Ascending aorta (tissue), 2 donors: ENCODE measurements at regions not wholly inside any gene's neighbourhood (a gene's known extent, or its start where the extent isn't known, plus 50 kb on each side); places are given as distances from the start of the nearest gene placed in this dataset.

ENCODE experiments used
- DNase-seq, 2 donors: peaks; one replicate each; pipeline ENCODE4 v3.0.0-alpha.2; 2019; ENCODE audit warnings: low spot score in 2 of 2
- H3K27ac ChIP-seq, 2 donors: fragments of 200-600 bp; sonication (generic); one replicate each; pipeline ENCODE4 v1.5.1; 2016 to 2017; ENCODE audit warnings: mild to moderate bottlenecking in 1 of 2
- H3K27me3 ChIP-seq: fragments of 200-600 bp; sonication (generic); one replicate; pipeline ENCODE4 v1.5.1; 2017
- H3K36me3 ChIP-seq, 2 donors: fragments of 200-600 bp; sonication (generic); one replicate each; pipeline ENCODE4 v1.5.1; 2016
- H3K4me1 ChIP-seq, 2 donors: fragments of 200-600 bp; sonication (generic); one replicate each; pipeline ENCODE4 v1.5.1; 2016 to 2017; ENCODE audit warnings: mild to moderate bottlenecking in 1 of 2
- H3K4me3 ChIP-seq, 2 donors: fragments of 200-600 bp; sonication (generic); one replicate each; pipeline ENCODE4 v1.5.1; 2016 to 2017; ENCODE audit warnings: mild to moderate bottlenecking in 1 of 2
- H3K9me3 ChIP-seq, 2 donors: fragments of 200-600 bp; sonication (generic); one replicate each; pipeline ENCODE4 v1.5.1; 2016
- intact Hi-C: fragments of 100-400 bp; cut with DNase I; formaldehyde crosslinking; loops from one replicate; pipeline ENCODE4 v1.15.1; 2023
- TF ChIP-seq, protein P1 (sequence below), 3 experiments: fragments of 200-600 bp in 2 of 3; fragments of 450-650 bp in 1 of 3; sonication (generic) in 2 of 3; IDR thresholded peaks; one replicate each; pipeline ENCODE4 v1.5.1; 2016 to 2019; ENCODE audit warnings: antibody characterized with exemption in 3 of 3, mild to moderate bottlenecking in 1 of 3, moderate library complexity in 1 of 3

DNA sequence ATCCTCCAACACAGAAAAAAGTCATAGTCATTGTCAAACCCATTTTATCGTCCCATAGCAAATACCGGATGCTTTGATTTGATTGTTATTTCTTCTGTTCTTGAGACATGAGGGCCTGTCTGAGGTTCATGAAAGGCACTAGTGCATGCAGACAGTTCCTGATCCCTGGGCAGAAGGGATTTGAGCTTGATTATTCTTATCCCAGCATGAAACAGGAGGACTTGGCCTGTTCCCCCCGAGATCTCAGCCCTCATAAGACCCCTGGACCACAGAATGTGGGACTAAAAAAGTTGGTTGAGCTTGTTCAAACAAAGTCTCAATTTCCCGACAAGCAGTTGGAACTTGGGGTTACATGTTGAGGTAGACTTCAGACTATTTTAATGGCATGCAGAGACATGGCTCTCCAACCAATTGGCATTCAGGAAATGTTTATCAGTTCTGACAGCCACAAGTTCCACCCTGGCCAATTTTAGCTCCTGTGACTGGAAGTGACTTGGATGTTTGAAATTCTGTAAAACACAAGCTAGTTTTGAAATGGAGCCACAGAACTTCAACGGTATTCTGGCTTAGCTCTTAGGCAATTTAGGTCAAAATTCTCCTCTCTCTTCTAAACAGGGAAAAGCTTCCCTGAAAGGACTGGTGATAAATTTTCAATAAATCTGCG lies 366.9 kb upstream of the SLC14A2 start:
- intact Hi-C loops, result loop anchor here (5.0 to 10.0 kb wide), 8 partner anchors 74 to 664 kb away; partner anchors contain the start of gene SLC14A2

DNA sequence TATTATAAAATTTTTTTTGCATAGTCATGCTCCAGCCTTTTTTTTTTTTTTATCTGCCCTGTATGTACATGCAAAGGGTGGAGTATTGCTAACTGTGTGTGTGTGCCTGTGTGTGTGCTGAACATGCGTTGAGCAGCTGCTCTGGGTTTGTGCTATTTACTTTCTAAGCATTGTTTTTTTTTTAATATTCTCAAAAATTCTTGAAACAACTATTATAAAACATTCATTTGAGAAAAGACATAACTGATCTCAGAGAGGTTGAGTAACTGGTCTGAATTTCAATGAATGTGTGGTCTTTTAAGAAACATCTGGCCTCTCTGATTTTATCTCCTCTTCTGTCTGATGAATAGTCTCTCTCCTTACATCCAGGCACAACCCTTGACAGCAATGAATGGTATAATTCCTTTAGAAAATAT lies 366.0 kb upstream of the SLC14A2 start:
- Histone ChIP-seq H3K4me1 (peaks cover 9 to 35% of the 10 kb centered on the region in 2 donors), H3K4me3 (no peak overlapping the region), H3K9me3 (no peaks in the 10 kb centered on the region), H3K27me3 (no peaks in the 10 kb centered on the region), H3K36me3 (no peaks in the 10 kb centered on the region), H3K27ac (peak overlapping the region; percentile 89 to 92)
- TF ChIP-seq, protein P1, sequence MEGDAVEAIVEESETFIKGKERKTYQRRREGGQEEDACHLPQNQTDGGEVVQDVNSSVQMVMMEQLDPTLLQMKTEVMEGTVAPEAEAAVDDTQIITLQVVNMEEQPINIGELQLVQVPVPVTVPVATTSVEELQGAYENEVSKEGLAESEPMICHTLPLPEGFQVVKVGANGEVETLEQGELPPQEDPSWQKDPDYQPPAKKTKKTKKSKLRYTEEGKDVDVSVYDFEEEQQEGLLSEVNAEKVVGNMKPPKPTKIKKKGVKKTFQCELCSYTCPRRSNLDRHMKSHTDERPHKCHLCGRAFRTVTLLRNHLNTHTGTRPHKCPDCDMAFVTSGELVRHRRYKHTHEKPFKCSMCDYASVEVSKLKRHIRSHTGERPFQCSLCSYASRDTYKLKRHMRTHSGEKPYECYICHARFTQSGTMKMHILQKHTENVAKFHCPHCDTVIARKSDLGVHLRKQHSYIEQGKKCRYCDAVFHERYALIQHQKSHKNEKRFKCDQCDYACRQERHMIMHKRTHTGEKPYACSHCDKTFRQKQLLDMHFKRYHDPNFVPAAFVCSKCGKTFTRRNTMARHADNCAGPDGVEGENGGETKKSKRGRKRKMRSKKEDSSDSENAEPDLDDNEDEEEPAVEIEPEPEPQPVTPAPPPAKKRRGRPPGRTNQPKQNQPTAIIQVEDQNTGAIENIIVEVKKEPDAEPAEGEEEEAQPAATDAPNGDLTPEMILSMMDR (IDR thresholded peaks at IDR 0.05), result no peak
- no peak for DNase-seq
- intact Hi-C loops, result loop anchor here (5.0 to 10.0 kb wide), 8 partner anchors 73 to 664 kb away; partner anchors contain the start of gene SLC14A2

More for the DNA sequence above, 366.9 kb upstream of the SLC14A2 start:
- peak in 1 of 2 donors; percentile 88 for DNase-seq
- TF ChIP-seq, protein P1 (IDR thresholded peaks at IDR 0.05), result no peak
- H3K4me1 ChIP-seq, result peaks cover 9 to 31% of the 10 kb centered on the region in 2 donors
- no peaks in the 10 kb centered on the region for H3K27me3 ChIP-seq
- H3K27ac ChIP-seq, result peak overlapping the region; percentile 89 to 92
- no peaks in the 10 kb centered on the region for H3K9me3 ChIP-seq
- no peak overlapping the region for H3K4me3 ChIP-seq
- H3K36me3 ChIP-seq, result no peaks in the 10 kb centered on the region

DNA sequence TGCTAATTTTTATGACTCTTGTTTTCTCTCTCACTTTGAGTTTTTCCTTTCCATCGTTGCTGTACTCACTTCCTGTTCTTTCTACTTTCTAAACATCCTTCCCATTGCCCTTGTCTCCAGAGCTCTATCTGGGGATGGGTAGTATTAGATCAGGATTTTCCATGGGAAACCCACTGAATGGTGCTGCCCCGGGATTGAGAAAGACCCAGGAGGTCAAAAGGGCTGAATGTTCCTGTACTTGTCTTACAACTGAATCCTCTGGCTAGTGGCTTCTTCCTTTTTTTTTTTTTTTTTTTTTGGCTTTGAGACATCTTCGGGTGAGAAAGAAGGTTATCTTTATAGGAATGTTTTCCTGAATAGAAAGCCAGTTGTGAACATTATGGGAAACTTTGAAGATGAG lies 364.8 kb upstream of the SLC14A2 start:
- Histone ChIP-seq H3K4me1 (peaks cover 16 to 47% of the 10 kb centered on the region in 2 donors), H3K36me3 (no peaks in the 10 kb centered on the region), H3K27me3 (no peaks in the 10 kb centered on the region), H3K9me3 (no peaks in the 10 kb centered on the region), H3K4me3 (no peak overlapping the region), H3K27ac (peak overlapping the region; percentile 89 to 92)
- TF ChIP-seq, protein P1 (IDR thresholded peaks at IDR 0.05), result no peak
- no peak for DNase-seq
- intact Hi-C loops, result loop anchor here (5.0 kb wide), 1 partner anchor 568 kb away; the partner anchor contains the start of gene SETBP1

DNA sequence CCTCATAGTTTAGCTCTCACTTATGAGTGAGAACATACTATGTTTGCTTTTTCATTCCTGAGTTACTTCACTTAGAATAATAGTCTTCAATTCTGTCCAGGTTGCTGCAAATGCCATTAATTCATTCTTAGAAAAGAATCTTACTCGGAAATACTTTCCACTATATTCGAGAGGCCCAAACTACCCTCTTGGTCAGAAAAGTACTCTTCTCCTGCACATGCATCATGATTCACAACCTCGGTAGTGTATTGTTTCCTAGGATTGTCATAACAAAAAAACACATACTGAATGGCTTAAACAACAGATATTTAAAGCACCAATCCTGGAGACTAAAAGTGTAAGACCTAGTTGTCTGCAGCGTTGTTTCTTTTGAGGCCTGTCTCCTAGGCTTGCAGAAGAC lies 364.0 kb upstream of the SLC14A2 start:
- intact Hi-C loops, result loop anchor here (5.0 kb wide), 1 partner anchor 569 kb away; the partner anchor contains the start of gene SETBP1
- TF ChIP-seq, protein P1 (IDR thresholded peaks at IDR 0.05), result no peak
- H3K27ac ChIP-seq, result peak overlapping the region; percentile 89 to 92
- no peaks in the 10 kb centered on the region for H3K27me3 ChIP-seq
- no peak overlapping the region for H3K4me3 ChIP-seq
- no peak for DNase-seq
- H3K4me1 ChIP-seq, result peaks cover 16 to 54% of the 10 kb centered on the region in 2 donors
- H3K36me3 ChIP-seq, result no peaks in the 10 kb centered on the region
- no peaks in the 10 kb centered on the region for H3K9me3 ChIP-seq

DNA sequence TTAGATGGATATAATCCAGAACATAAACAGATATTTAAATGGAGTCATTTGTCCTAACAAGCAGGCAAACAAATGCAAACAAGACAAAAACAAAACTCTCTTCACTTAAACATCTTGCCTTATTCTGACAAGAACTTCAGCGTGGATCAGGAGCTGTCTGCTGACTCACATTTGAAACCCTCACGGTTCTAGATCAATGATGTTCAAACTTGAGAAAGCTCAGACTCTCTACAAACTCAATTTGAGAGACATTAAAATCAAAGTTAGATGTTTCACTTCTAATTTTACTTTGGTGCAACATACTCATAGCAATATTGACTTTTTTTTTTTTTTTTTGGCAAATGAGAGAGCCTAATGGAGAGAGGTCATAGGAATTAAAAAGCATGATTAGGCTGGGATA lies 362.8 kb upstream of the SLC14A2 start:
- Histone ChIP-seq H3K4me1 (peaks cover 16 to 54% of the 10 kb centered on the region in 2 donors), H3K4me3 (no peak overlapping the region), H3K27ac (peak overlapping the region in 1 of 2 donors; percentile 89), H3K36me3 (no peaks in the 10 kb centered on the region), H3K9me3 (no peaks in the 10 kb centered on the region), H3K27me3 (no peaks in the 10 kb centered on the region)
- TF ChIP-seq, protein P1 (IDR thresholded peaks at IDR 0.05), result no peak
- DNase-seq, result no peak
- intact Hi-C loops, result loop anchor here (5.0 kb wide), 1 partner anchor 570 kb away; the partner anchor contains the start of gene SETBP1
